Neural progenitor cell (in vitro differentiated cells): ENCODE measurements at regions not wholly inside any gene's neighbourhood (a gene's known extent, or its start where the extent isn't known, plus 50 kb on each side); places are given as distances from the start of the nearest gene placed in this dataset.

Experiments
- CTCF ChIP-seq: fragments of 200-600 bp; sonication (generic); IDR thresholded peaks from 2 replicates; pipeline ENCODE4 v1.5.1; 2017; ENCODE audit warnings: antibody characterized with exemption, mild to moderate bottlenecking
- EZH2 ChIP-seq: fragments of 200-600 bp; sonication (generic); IDR thresholded peaks from 2 replicates; pipeline ENCODE4 v1.6.1; 2017; ENCODE audit warnings: antibody characterized with exemption, mild to moderate bottlenecking, moderate library complexity

- no peak for TF ChIP-seq EZH2
- TF ChIP-seq CTCF: no peak
Measured at GRCh38 chr2:45216118-45216517, 206.9 kb upstream of the SIX2 start.
